CD14-positive monocyte (primary cell): ENCODE measurements at regions not wholly inside any gene's neighbourhood (a gene's known extent, or its start where the extent isn't known, plus 50 kb on each side); places are given as distances from the start of the nearest gene placed in this dataset.
"Not testable (repeated sequence)": the region's sequence is repeated elsewhere in the genome, so short reads cannot be mapped to it uniquely, and the experiment has no call there.

ENCODE experiments used
- DNase-seq, 3 donors: peaks; one replicate each; pipeline ENCODE4 v3.0.0-alpha.2; 2011 to 2022
- H2AFZ ChIP-seq: 2 replicates; pipeline ENCODE4 v1.6.0; 2012; ENCODE audit warnings: mild to moderate bottlenecking, low read depth, low read length, inconsistent platforms; ENCODE audit not compliant: insufficient read depth, poor library complexity, severe bottlenecking
- H3K27ac ChIP-seq, 2 donors: 1 replicate in 1 of 2; 2 replicates in 1 of 2; pipeline ENCODE4 v1.5.1; 2012 to 2013; ENCODE audit warnings: low read length in 2 of 2, control low read depth in 1 of 2, inconsistent platforms in 1 of 2, low read depth in 1 of 2, mild to moderate bottlenecking in 1 of 2
- H3K27me3 ChIP-seq, 2 donors: one replicate each; pipeline versions ENCODE4 v1.6.0 to v1.6.1; 2011 to 2013; ENCODE audit warnings: low read length in 2 of 2; ENCODE audit not compliant: control insufficient read depth in 2 of 2, insufficient read depth in 2 of 2
- H3K36me3 ChIP-seq, 2 donors: replicated peaks in 1 of 2; 1 replicate in 1 of 2; 2 replicates in 1 of 2; pipeline versions ENCODE4 v1.5.1 to v1.6.1; 2012 to 2013; ENCODE audit warnings: low read length in 2 of 2, control low read depth in 1 of 2, inconsistent platforms in 1 of 2, mild to moderate bottlenecking in 1 of 2; ENCODE audit not compliant: insufficient read depth in 2 of 2, control insufficient read depth in 1 of 2
- H3K4me1 ChIP-seq, 2 donors: 1 replicate in 1 of 2; 2 replicates in 1 of 2; pipeline versions ENCODE4 v1.5.1 to v1.6.1; 2012 to 2013; ENCODE audit warnings: low read length in 2 of 2, control low read depth in 1 of 2, inconsistent platforms in 1 of 2, mild to moderate bottlenecking in 1 of 2, moderate library complexity in 1 of 2; ENCODE audit not compliant: insufficient read depth in 2 of 2, control insufficient read depth in 1 of 2
- H3K4me2 ChIP-seq: replicated peaks from 2 replicates; pipeline ENCODE3; 2012; ENCODE audit warnings: low read length, moderate library complexity, mild to moderate bottlenecking; ENCODE audit not compliant: poor library complexity, severe bottlenecking; ENCODE audit errors: extremely low read depth
- H3K4me3 ChIP-seq, 3 experiments: fragments of 200-600 bp in 1 of 3; sonication (generic) in 1 of 3; replicated peaks in 1 of 3; 1 replicate in 2 of 3; 2 replicates in 1 of 3; pipeline ENCODE4 v1.5.1; 2011 to 2013; ENCODE audit warnings: low read length in 3 of 3, mild to moderate bottlenecking in 3 of 3, control low read depth in 2 of 3, low read depth in 2 of 3, inconsistent platforms in 1 of 3, moderate library complexity in 1 of 3
- H3K79me2 ChIP-seq: 2 replicates; pipeline ENCODE4 v1.6.0; 2012; ENCODE audit warnings: mild to moderate bottlenecking, control low read depth, inconsistent platforms, low read length, moderate library complexity; ENCODE audit not compliant: insufficient read depth
- H3K9ac ChIP-seq: 2 replicates; pipeline ENCODE4 v1.6.0; 2017; ENCODE audit warnings: low read length, mild to moderate bottlenecking; ENCODE audit not compliant: insufficient read depth, poor library complexity, severe bottlenecking
- H3K9me3 ChIP-seq, 2 donors: replicated peaks in 1 of 2; 1 replicate in 1 of 2; 2 replicates in 1 of 2; pipeline versions ENCODE4 v1.5.1 to v1.6.1; 2012 to 2013; ENCODE audit warnings: low read length in 2 of 2, control low read depth in 1 of 2; ENCODE audit not compliant: control insufficient read depth in 1 of 2, insufficient read depth in 1 of 2
- H4K20me1 ChIP-seq: 2 replicates; pipeline ENCODE4 v1.6.0; 2012; ENCODE audit warnings: mild to moderate bottlenecking, low read length, control low read depth, moderate library complexity; ENCODE audit not compliant: insufficient read depth
- H3K27ac Mint-ChIP-seq, 7 donors: one replicate each; pipeline ENCODE4 v1.8.0; 2020; ENCODE audit warnings: mild to moderate bottlenecking in 7 of 7, mixed read lengths in 7 of 7, moderate library complexity in 6 of 7, inconsistent platforms in 2 of 7
- H3K27me3 Mint-ChIP-seq, 3 donors: one replicate each; pipeline ENCODE4 v1.8.0; 2021 to 2022; ENCODE audit warnings: low read depth in 3 of 3, mild to moderate bottlenecking in 3 of 3, mixed read lengths in 3 of 3, moderate library complexity in 3 of 3, inconsistent platforms in 1 of 3
- H3K36me3 Mint-ChIP-seq, 2 donors: one replicate each; pipeline ENCODE4 v1.8.0; 2020; ENCODE audit warnings: mixed read lengths in 2 of 2, inconsistent platforms in 1 of 2, mild to moderate bottlenecking in 1 of 2
- H3K4me1 Mint-ChIP-seq: one replicate; pipeline ENCODE4 v1.8.0; 2020; ENCODE audit warnings: mild to moderate bottlenecking, mixed read lengths
- H3K4me3 Mint-ChIP-seq, 2 donors: one replicate each; pipeline ENCODE4 v1.8.0; 2020; ENCODE audit warnings: mild to moderate bottlenecking in 2 of 2, mixed read lengths in 2 of 2, moderate library complexity in 1 of 2
- H3K9me3 Mint-ChIP-seq, 7 donors: one replicate each; pipeline ENCODE4 v1.8.0; 2020 to 2022; ENCODE audit warnings: mixed read lengths in 7 of 7, mild to moderate bottlenecking in 6 of 7, moderate library complexity in 6 of 7, inconsistent platforms in 2 of 7
- CTCF ChIP-seq: fragments of 200-600 bp; IDR thresholded peaks from one replicate; pipeline ENCODE4 v1.8.0; 2022; ENCODE audit warnings: antibody characterized with exemption, mild to moderate bottlenecking
- WGBS: methylation state at CpG from one replicate; pipeline ENCODE4 v1.1.5; 2013; ENCODE audit warnings: missing lambda C conversion rate; ENCODE audit not compliant: insufficient coverage; 5-methylcytosine and 5-hydroxymethylcytosine counted together
- intact Hi-C, 2 donors: fragments of 100-400 bp; cut with micrococcal nuclease; formaldehyde crosslinking; loops; one replicate each; pipeline versions ENCODE4 v1.15.0 to v1.15.1; 2023

- no peaks in the 10 kb centered on the region for H3K4me1 ChIP-seq
- Mint-ChIP-seq H3K27me3 (peaks cover 0 to 4% (median 0%) of the 10 kb centered on the region in 3 donors), H3K4me3 (no peak overlapping the region), H3K27ac (no peak overlapping the region), H3K36me3 (no peaks in the 10 kb centered on the region), H3K9me3 (peaks cover 0 to 3% (median 0%) of the 10 kb centered on the region in 7 donors), H3K4me1 (no peaks in the 10 kb centered on the region)
- H3K9ac ChIP-seq = no peak overlapping the region
- intact Hi-C loops = no loop called here
- H3K27me3 ChIP-seq = no peaks in the 10 kb centered on the region
- no peak overlapping the region for H3K27ac ChIP-seq
- no peak overlapping the region for H3K4me2 ChIP-seq
- no peaks in the 10 kb centered on the region for H4K20me1 ChIP-seq
- H3K4me3 ChIP-seq = no peak overlapping the region
- no peaks in the 10 kb centered on the region for H3K36me3 ChIP-seq
- DNase-seq = no peak
- TF ChIP-seq CTCF = no peak
- H3K9me3 ChIP-seq = no peaks in the 10 kb centered on the region
- H2AFZ ChIP-seq = no peak overlapping the region
- no peaks in the 10 kb centered on the region for H3K79me2 ChIP-seq
- WGBS = no CpG with 5 or more reads among the region's 3 CpGs
These were observed 72.0 kb upstream of the WIPF3 start for GRCh38 chr7:29734246-29734731.

- H2AFZ ChIP-seq, H3K36me3 Mint-ChIP-seq, H3K9ac ChIP-seq, H3K4me1 ChIP-seq, H3K27ac ChIP-seq, DNase-seq, H3K27me3 Mint-ChIP-seq, H3K36me3 ChIP-seq, H3K27ac Mint-ChIP-seq, H3K4me1 Mint-ChIP-seq, H3K9me3 Mint-ChIP-seq, H3K27me3 ChIP-seq, H3K79me2 ChIP-seq, H3K4me3 ChIP-seq, H3K4me2 ChIP-seq, intact Hi-C loops, H3K9me3 ChIP-seq, H3K4me3 Mint-ChIP-seq, H4K20me1 ChIP-seq: not testable (repeated sequence)
- WGBS = no CpG with 5 or more reads among the region's 5 CpGs
These were observed 58.6 kb upstream of the WIPF3 start for GRCh38 chr7:29747645-29748245.
